HL-60 (cell line): ENCODE measurements at regions not wholly inside any gene's neighbourhood (a gene's known extent, or its start where the extent isn't known, plus 50 kb on each side); places are given as distances from the start of the nearest gene placed in this dataset.

ENCODE experiments used
- DNase-seq, 2 experiments: peaks; one replicate each; pipeline ENCODE4 v3.0.0-alpha.2; 2010 to 2020; ENCODE audit warnings: low read depth in 1 of 2, low spot score in 1 of 2
- H3K27ac ChIP-seq: fragments of 250-450 bp; sonication (Bioruptor Pico); replicated peaks from 2 replicates; pipeline ENCODE4 v1.5.1; 2020; ENCODE audit warnings: mild to moderate bottlenecking, moderate library complexity
- H3K27me3 ChIP-seq: fragments of 250-450 bp; sonication (Bioruptor Pico); 2 replicates; pipeline ENCODE4 v1.5.1; 2021; ENCODE audit warnings: mild to moderate bottlenecking, moderate library complexity; ENCODE audit not compliant: insufficient read depth, poor library complexity, severe bottlenecking
- H3K4me3 ChIP-seq: replicated peaks from 2 replicates; pipeline ENCODE4 v1.5.1; 2011; ENCODE audit warnings: mild to moderate bottlenecking, control low read depth, low read length; ENCODE audit not compliant: insufficient read depth
- CTCF ChIP-seq: IDR thresholded peaks from one replicate; pipeline ENCODE4 v1.5.1; 2011; ENCODE audit warnings: low read length, control low read depth, inconsistent platforms; ENCODE audit not compliant: insufficient read depth
- GABPA ChIP-seq: IDR thresholded peaks from 2 replicates; pipeline ENCODE4 v1.6.1; 2012; ENCODE audit warnings: low read depth
- POLR2AphosphoS5 ChIP-seq: IDR thresholded peaks from 2 replicates; pipeline ENCODE4 v1.6.1; 2012; ENCODE audit warnings: low read depth
- REST ChIP-seq: IDR thresholded peaks from 2 replicates; pipeline ENCODE4 v1.6.1; 2012; ENCODE audit warnings: low read depth; ENCODE audit not compliant: insufficient replicate concordance
- SPI1 ChIP-seq: IDR thresholded peaks from 2 replicates; pipeline ENCODE4 v1.6.1; 2012; ENCODE audit warnings: low read depth, mild to moderate bottlenecking, borderline replicate concordance

- TF ChIP-seq SPI1 (no peak), POLR2AphosphoS5 (no peak), REST (no peak), CTCF (no peak), GABPA (no peak)
- Histone ChIP-seq H3K27ac (no peak overlapping the region), H3K27me3 (no peaks in the 10 kb centered on the region), H3K4me3 (no peak overlapping the region)
- no peak for DNase-seq
Observed at GRCh38 chr4:62930884-62931283, 1478.4 kb downstream of the TECRL start.

- TF ChIP-seq POLR2AphosphoS5 (no peak), GABPA (no peak), REST (no peak), CTCF (no peak), SPI1 (no peak)
- H3K27me3 ChIP-seq: no peaks in the 10 kb centered on the region
- no peak for DNase-seq
Observed at GRCh38 chr4:62928483-62928882, 1480.8 kb downstream of the TECRL start.

GRCh38 chr4:62927574-62927973, 1481.7 kb downstream of the TECRL start:
- no peak overlapping the region for H3K27ac ChIP-seq
- H3K27me3 ChIP-seq: no peaks in the 10 kb centered on the region
- no peak overlapping the region for H3K4me3 ChIP-seq
- no peak for DNase-seq
- no peak for TF ChIP-seq REST
- no peak for TF ChIP-seq POLR2AphosphoS5
- no peak for TF ChIP-seq SPI1

More at GRCh38 chr4:62928483-62928882, 1480.8 kb downstream of the TECRL start:
- H3K27ac ChIP-seq: no peak overlapping the region
- no peak overlapping the region for H3K4me3 ChIP-seq

DNA sequence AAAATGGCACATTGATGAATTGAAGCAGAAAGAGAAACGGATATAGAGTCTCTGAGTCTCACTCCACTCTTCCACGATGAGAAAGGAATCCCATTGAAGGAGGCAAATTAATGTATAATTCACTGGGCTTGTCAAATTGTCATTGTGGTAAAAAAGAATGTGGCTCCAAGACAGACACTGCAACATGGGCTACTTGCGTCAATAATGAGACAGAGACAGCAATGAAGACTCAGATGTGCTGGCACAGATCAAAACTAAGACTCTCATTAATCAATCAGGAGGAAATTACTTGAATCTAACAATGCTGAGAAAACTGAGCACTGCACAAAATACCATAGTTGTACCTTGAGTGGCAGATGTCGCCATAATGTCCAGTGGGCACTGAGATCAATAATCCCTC, 1485.5 kb downstream of the TECRL start:
- Histone ChIP-seq H3K27ac (no peak overlapping the region), H3K4me3 (no peak overlapping the region), H3K27me3 (no peaks in the 10 kb centered on the region)
- TF ChIP-seq REST: no peak
- no peak for TF ChIP-seq SPI1
- TF ChIP-seq CTCF: no peak
- TF ChIP-seq GABPA: no peak
- no peak for TF ChIP-seq POLR2AphosphoS5
- no peak for DNase-seq
